IPS-18a (cell line): ENCODE measurements at regions not wholly inside any gene's neighbourhood (a gene's known extent, or its start where the extent isn't known, plus 50 kb on each side); places are given as distances from the start of the nearest gene placed in this dataset.

ENCODE experiments used
- H3K27ac ChIP-seq: one replicate; pipeline ENCODE4 v1.5.1; 2013; ENCODE audit warnings: low read length
- H3K27me3 ChIP-seq: one replicate; pipeline ENCODE4 v1.6.1; 2013; ENCODE audit warnings: mild to moderate bottlenecking, low read length; ENCODE audit not compliant: control insufficient read depth, insufficient read depth
- H3K36me3 ChIP-seq: one replicate; pipeline ENCODE4 v1.6.1; 2013; ENCODE audit warnings: low read depth, low read length; ENCODE audit not compliant: control insufficient read depth
- H3K4me1 ChIP-seq: one replicate; pipeline ENCODE4 v1.6.1; 2013; ENCODE audit warnings: low read depth, low read length; ENCODE audit not compliant: control insufficient read depth
- H3K4me3 ChIP-seq: one replicate; pipeline ENCODE4 v1.5.1; 2013; ENCODE audit warnings: low read length
- H3K9ac ChIP-seq: one replicate; pipeline ENCODE4 v1.6.1; 2013; ENCODE audit warnings: mild to moderate bottlenecking, low read length, moderate library complexity
- H3K9me3 ChIP-seq: one replicate; pipeline ENCODE4 v1.6.1; 2013; ENCODE audit warnings: low read depth, low read length; ENCODE audit not compliant: control insufficient read depth

DNA sequence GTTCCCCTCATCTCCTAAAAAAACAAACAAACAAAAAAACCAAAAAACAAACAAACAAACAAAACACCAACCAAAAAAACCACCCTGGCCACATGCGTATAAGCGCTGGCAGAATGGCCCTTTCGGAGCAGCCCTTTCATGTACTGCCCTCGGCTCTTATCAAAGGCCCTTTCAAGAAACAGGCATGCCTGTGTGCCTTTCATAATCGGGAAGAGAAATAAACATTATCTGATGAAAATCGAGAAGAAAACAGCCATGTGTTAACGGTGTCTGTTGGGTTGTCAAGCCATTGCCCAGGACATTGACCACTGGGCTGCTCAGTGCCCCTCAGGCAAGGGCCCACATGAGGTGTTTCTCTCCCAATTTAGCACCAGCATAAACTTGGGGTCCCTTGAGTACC, 68.3 kb downstream of the PJA1 start:
- H3K9me3 ChIP-seq, result no peaks in the 10 kb centered on the region
- H3K27ac ChIP-seq, result no peak overlapping the region
- no peak overlapping the region for H3K4me3 ChIP-seq
- no peaks in the 10 kb centered on the region for H3K36me3 ChIP-seq
- no peaks in the 10 kb centered on the region for H3K27me3 ChIP-seq
- H3K9ac ChIP-seq, result no peak overlapping the region
- peaks cover 3% of the 10 kb centered on the region for H3K4me1 ChIP-seq

DNA sequence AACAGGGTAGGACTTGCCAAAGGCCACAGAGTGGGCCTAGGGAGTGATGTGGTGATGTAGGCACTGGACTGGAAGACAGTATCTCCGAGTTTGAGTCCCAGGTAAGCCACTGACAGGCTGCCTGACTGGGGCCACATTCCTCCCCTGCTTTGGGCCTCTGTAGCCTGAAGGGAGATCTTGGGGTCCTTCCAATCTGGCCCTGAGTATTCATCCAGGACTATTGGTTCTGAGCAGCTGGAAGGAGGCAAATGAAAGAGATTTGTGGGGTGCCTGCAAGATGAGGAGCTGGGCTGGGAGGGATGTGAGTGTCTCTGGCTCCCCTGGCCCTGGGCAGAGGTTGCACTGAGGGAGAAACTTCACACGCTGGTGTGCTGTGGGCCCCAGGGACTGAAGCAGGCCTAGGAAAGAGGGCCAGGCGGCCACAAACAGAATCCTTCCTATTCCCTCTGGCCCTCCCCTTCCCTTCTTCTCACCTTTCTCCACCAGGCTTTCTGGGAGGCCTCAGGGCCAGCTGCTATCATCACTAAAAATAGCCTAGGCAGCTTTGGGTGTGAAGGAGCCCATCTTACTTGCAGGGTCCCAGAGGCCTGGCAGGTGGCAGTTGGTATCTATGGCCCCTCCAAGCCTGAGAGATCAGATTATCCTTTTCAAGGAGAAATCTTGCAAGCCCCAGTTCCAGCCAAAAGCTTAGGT, 70.1 kb downstream of the PJA1 start:
- Histone ChIP-seq H3K27me3 (no peaks in the 10 kb centered on the region), H3K4me1 (peaks cover 3% of the 10 kb centered on the region), H3K27ac (no peak overlapping the region), H3K9me3 (no peaks in the 10 kb centered on the region), H3K36me3 (no peaks in the 10 kb centered on the region), H3K9ac (no peak overlapping the region), H3K4me3 (no peak overlapping the region)

DNA sequence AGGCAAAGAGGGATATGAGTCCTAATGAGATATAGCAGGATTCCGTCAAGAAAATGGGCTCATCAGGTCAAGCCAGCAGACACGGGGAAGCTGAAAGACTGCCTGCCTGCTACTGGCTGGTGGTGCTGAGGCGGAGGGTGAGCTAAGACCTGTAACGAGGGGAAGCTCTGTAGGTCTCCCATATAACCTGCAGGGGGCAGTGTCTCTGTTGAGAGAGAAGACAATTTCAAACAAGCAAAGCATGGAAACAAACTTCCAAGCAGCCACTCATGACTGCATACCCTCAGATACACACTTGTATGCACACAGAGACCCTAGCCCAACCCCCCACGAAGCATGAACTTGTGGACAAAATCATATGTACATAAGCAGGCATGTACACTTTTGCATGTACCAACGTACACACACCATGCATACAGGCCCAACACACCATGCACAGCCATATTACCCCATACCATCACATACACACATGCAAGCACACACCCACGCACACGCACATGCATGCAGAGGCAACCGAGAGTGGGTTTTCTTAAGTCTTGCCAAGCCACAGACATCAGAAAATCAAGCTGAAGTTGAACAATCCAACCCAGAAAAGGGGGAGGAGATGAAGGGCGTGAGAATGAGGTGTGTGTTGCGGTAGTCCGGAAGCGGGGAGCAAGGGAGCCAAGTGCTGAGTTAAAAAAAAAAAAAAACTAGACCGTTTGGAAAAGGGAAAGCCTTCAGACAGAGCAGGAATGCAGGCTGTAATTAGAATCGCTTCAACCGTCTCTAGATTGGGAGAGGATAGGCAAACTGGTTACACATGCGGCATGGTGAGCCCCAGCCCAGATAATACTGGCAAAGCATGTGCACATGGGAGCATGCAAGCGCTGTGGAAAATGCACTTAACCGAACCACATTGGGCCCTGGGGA, 71.0 kb downstream of the PJA1 start:
- Histone ChIP-seq H3K9ac (no peak overlapping the region), H3K27me3 (no peaks in the 10 kb centered on the region), H3K36me3 (no peaks in the 10 kb centered on the region), H3K4me1 (peaks cover 3% of the 10 kb centered on the region), H3K9me3 (no peaks in the 10 kb centered on the region), H3K4me3 (no peak overlapping the region), H3K27ac (no peak overlapping the region)

DNA sequence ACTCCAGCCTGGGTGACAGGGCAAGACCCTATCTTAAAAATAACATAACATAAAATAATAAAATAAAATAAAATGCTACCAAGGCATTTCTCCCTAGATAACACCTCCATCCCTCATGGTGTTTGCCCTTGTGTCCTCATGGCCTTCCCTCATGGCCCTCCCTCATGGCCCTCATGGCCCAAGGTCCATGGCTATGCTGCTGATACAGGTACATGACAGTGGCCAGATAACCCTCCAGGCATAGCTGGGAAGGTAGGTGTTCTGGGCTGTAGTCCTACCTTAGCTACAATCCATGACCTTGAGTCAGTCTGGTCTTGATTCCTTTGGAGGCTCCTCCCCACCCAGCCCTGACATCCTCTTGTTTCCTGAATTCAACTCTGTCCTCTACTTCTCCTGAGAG, 75.2 kb downstream of the PJA1 start:
- H3K4me3 ChIP-seq, result no peak overlapping the region
- peaks cover 8% of the 10 kb centered on the region for H3K4me1 ChIP-seq
- H3K27ac ChIP-seq, result no peak overlapping the region
- no peaks in the 10 kb centered on the region for H3K9me3 ChIP-seq
- no peaks in the 10 kb centered on the region for H3K36me3 ChIP-seq
- no peaks in the 10 kb centered on the region for H3K27me3 ChIP-seq
- H3K9ac ChIP-seq, result no peak overlapping the region

DNA sequence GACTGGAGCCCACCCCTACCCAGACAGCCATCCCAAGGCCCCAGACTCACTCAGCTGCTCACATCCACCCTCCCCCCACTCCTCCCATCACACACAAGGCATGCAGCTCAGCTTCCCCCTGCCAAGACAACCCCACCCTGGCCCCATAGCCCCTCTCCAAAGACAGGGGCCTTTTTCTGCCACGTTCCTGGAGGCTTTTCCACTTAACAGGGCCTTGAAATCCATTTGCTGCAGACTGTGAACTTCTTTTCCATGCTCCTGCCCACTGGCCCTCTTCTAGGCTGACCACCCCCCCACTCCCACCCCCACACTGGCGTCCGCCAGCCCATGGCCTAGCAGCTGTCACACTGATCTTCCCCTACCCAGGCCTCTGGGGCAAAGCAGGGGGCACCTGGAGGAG, 76.0 kb downstream of the PJA1 start:
- no peaks in the 10 kb centered on the region for H3K27me3 ChIP-seq
- H3K4me1 ChIP-seq, result peaks cover 6% of the 10 kb centered on the region
- no peaks in the 10 kb centered on the region for H3K36me3 ChIP-seq
- H3K27ac ChIP-seq, result no peak overlapping the region
- no peak overlapping the region for H3K4me3 ChIP-seq
- H3K9ac ChIP-seq, result no peak overlapping the region
- no peaks in the 10 kb centered on the region for H3K9me3 ChIP-seq

DNA sequence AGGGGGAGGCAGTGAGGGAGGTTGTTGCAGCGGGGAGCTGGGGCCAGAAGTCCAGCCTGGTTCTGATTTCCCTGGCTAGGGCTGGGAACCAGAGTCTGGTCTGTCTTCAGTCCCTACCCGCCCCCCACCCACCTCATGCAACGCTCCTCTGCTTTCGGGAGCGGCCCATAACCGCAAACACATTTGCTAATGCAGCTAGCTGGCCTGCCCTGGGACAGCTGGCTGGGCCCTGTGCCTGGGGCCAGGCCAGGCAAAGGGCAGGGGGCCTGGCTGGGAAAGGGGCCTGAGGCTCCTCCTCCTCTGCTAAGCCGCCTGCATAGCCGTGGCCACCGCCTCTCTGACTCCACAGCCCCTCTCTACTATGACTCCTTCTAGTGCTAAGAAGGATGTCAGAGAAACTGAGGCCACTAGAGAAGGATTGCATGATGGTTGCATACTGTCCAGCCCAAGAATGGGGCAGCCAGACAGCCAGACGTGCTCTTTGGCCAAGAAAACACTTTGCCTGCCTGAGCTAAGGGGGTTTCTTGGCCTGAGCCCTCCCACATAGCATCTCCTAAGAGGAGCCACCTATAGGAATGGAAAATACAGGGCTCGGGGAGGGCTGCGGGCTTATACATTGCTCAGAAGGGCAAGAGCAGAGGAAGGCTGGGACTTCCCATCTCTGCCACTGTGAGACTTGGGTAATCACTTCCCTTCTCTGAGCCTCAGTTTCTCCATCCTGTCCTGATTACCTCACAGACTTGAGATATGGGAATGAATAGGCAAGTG, 76.9 kb downstream of the PJA1 start:
- Histone ChIP-seq H3K27ac (no peak overlapping the region), H3K36me3 (no peaks in the 10 kb centered on the region), H3K27me3 (no peaks in the 10 kb centered on the region)

DNA sequence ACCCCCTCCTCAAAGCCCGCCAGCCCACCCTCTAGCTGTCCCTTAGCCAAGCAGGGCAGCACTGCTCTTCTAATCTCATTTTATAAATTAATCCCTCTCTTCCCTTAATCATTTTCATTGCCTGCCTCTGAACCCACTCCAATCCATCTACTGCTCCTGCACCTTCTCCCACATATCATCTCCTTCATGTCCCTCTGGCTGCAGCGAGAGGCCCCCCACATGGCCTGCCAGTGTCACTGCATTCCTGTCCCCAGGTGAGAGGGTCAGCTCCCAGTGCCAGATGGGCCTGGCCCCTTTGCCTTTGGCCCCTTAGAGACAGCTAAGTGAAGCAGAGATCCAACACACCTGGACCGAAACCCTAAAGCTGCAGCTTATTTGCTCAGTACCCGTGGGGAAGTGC, 79.4 kb downstream of the PJA1 start:
- Histone ChIP-seq H3K9ac (no peak overlapping the region), H3K27me3 (no peaks in the 10 kb centered on the region), H3K4me1 (peaks cover 11% of the 10 kb centered on the region), H3K9me3 (no peaks in the 10 kb centered on the region), H3K36me3 (no peaks in the 10 kb centered on the region), H3K27ac (no peak overlapping the region), H3K4me3 (no peak overlapping the region)

More for the DNA sequence above, 76.9 kb downstream of the PJA1 start:
- H3K9me3 ChIP-seq, result no peaks in the 10 kb centered on the region
- no peak overlapping the region for H3K4me3 ChIP-seq
- H3K4me1 ChIP-seq, result peaks cover 5% of the 10 kb centered on the region
- no peak overlapping the region for H3K9ac ChIP-seq

DNA sequence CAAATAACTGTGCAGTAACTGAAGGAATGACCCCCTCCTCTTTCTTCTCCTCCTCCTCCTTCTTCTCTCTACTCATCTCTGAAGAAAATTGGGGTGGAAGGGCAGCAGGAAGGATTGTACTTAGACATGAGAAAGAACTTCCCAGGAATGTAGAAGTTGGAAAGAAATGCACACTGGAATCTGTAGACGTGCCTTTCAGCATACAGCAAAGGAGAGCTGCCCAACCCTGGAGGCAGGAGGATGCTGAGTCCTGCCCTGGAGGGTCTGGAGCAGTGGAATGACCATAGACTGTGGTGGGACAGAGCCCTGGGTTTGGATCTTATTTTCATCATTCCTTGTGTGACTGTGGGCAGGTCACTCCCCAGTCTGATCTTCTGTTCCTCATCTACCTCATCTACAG, 80.1 kb downstream of the PJA1 start:
- Histone ChIP-seq H3K36me3 (no peaks in the 10 kb centered on the region), H3K9ac (no peak overlapping the region), H3K27me3 (no peaks in the 10 kb centered on the region), H3K27ac (no peak overlapping the region), H3K4me1 (peaks cover 11% of the 10 kb centered on the region), H3K9me3 (no peaks in the 10 kb centered on the region), H3K4me3 (no peak overlapping the region)

DNA sequence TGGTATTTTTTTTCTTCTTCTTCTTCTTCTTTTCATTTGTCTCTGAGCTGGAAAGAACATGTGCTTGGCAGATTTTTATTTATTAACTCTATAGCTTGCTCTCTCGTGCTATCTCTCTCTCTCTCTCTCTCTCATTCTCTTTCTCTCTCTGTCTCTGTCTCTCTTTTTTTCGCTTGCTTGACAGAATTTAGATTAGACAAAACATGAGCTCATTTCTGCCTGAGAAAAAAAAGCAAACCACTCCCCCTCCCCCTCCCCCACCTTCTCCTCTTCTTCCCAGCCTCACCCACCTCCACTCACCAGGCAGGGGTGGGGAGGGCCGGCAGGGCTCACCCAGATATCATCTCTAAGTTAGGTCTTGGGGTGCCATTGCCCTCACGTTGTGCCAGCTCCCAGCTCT, 81.5 kb downstream of the PJA1 start:
- Histone ChIP-seq H3K9ac (no peak overlapping the region), H3K36me3 (no peaks in the 10 kb centered on the region), H3K27me3 (no peaks in the 10 kb centered on the region), H3K9me3 (no peaks in the 10 kb centered on the region), H3K27ac (no peak overlapping the region), H3K4me1 (peaks cover 11% of the 10 kb centered on the region), H3K4me3 (no peak overlapping the region)

DNA sequence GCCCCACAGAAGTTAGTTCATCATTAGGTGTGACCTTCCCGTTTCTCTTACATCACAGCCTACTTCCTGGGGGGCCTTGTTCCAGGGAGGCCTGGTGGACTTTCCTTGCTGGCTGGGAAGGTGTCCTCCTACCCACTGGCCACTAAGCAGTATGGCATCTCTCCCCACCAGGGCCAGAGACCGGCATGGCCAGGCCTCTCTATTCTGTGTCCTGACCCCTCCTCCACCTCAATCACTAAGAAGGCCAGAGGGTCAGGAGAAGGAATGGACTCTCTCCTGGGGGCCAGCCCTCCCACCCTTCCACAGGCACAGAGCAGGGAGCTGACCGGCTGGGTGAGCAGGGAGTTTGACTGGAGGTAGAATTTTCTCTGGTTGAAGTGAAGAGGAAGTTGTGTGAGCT, 81.9 kb downstream of the PJA1 start:
- Histone ChIP-seq H3K4me3 (no peak overlapping the region), H3K27me3 (no peaks in the 10 kb centered on the region), H3K4me1 (peaks cover 9% of the 10 kb centered on the region), H3K9me3 (no peaks in the 10 kb centered on the region), H3K27ac (no peak overlapping the region), H3K36me3 (no peaks in the 10 kb centered on the region), H3K9ac (no peak overlapping the region)

DNA sequence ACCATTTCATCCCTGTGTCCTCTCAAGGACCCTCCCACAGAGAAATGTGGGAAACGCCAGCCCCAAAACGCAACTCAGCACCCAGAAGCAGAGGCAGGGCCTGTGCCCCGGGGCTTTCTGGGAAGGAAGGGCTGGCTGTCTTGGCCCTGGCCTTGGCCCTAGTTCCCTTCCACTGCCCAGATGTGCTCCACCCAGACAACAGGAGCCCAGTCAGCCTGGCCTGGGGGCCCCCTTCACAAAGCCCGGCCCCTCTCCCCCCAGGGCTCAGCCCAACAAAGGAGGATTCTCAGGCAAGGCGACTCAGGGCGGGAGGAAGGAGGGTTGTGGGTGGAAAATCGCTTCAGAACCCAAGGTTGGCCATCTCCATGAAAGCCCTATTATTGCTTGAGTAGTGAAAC, 82.5 kb downstream of the PJA1 start:
- H3K9me3 ChIP-seq, result no peaks in the 10 kb centered on the region

More for the DNA sequence above, 82.5 kb downstream of the PJA1 start:
- Histone ChIP-seq H3K27ac (no peak overlapping the region), H3K27me3 (no peaks in the 10 kb centered on the region), H3K4me3 (no peak overlapping the region), H3K36me3 (no peaks in the 10 kb centered on the region), H3K9ac (no peak overlapping the region), H3K4me1 (peaks cover 14% of the 10 kb centered on the region)
